ENCODE measurements at regions not wholly inside any gene's neighbourhood (a gene's known extent, or its start where the extent isn't known, plus 50 kb on each side); places are given as distances from the start of the nearest gene placed in this dataset.

- no peak for DNase-seq (ENCODE audit: extremely low spot score in 2 of 2)
- TF ChIP-seq CTCF (IDR thresholded peaks at IDR 0.05), result no peak
- no peak for TF ChIP-seq POLR2A (IDR thresholded peaks at IDR 0.05)
- TF ChIP-seq POLR2AphosphoS5 (IDR thresholded peaks at IDR 0.05; ENCODE audit: insufficient read depth in 1 of 2, low read depth in 1 of 2), result no peak
- Histone ChIP-seq H3K27ac (no peak overlapping the region), H3K27me3 (no peaks in the 10 kb centered on the region), H3K4me3 (no peak overlapping the region), H3K4me1 (no peaks in the 10 kb centered on the region), H3K9me3 (no peaks in the 10 kb centered on the region), H3K36me3 (no peaks in the 10 kb centered on the region)
- intact Hi-C loops (cut with DNase I), result no loop called here
These were observed 183.0 kb upstream of the C2CD4B start for GRCh38 chr15:62348118-62348517.

GRCh38 chr15:62348623-62349022, 183.5 kb upstream of the C2CD4B start:
- Histone ChIP-seq H3K9me3 (no peaks in the 10 kb centered on the region), H3K4me3 (no peak overlapping the region), H3K27me3 (no peaks in the 10 kb centered on the region), H3K4me1 (no peaks in the 10 kb centered on the region), H3K36me3 (no peaks in the 10 kb centered on the region), H3K27ac (no peak overlapping the region)
- no peak for TF ChIP-seq POLR2A (IDR thresholded peaks at IDR 0.05)
- TF ChIP-seq POLR2AphosphoS5 (IDR thresholded peaks at IDR 0.05; ENCODE audit: insufficient read depth in 1 of 2, low read depth in 1 of 2), result no peak
- no peak for TF ChIP-seq CTCF (IDR thresholded peaks at IDR 0.05)
- intact Hi-C loops (cut with DNase I), result no loop called here
- no peak for DNase-seq (ENCODE audit: extremely low spot score in 2 of 2)

GRCh38 chr15:62352817-62353216, 187.7 kb upstream of the C2CD4B start:
- TF ChIP-seq POLR2AphosphoS5 (IDR thresholded peaks at IDR 0.05; ENCODE audit: insufficient read depth in 1 of 2, low read depth in 1 of 2) (no peak), POLR2A (IDR thresholded peaks at IDR 0.05) (no peak), CTCF (IDR thresholded peaks at IDR 0.05) (no peak)
- DNase-seq (ENCODE audit: extremely low spot score in 2 of 2), result no peak
- no peaks in the 10 kb centered on the region for H3K36me3 ChIP-seq
- H3K27me3 ChIP-seq, result no peaks in the 10 kb centered on the region
- no peak overlapping the region for H3K27ac ChIP-seq
- H3K4me3 ChIP-seq, result no peak overlapping the region
- intact Hi-C loops (cut with DNase I), result no loop called here
- no peaks in the 10 kb centered on the region for H3K4me1 ChIP-seq
- H3K9me3 ChIP-seq, result no peaks in the 10 kb centered on the region

GRCh38 chr15:62357431-62357830, 192.3 kb upstream of the C2CD4B start:
- Histone ChIP-seq H3K4me3 (no peak overlapping the region), H3K27me3 (no peaks in the 10 kb centered on the region), H3K27ac (no peak overlapping the region), H3K36me3 (no peaks in the 10 kb centered on the region), H3K9me3 (no peaks in the 10 kb centered on the region), H3K4me1 (no peaks in the 10 kb centered on the region)
- intact Hi-C loops (cut with DNase I), result no loop called here
- TF ChIP-seq CTCF (IDR thresholded peaks at IDR 0.05), result no peak
- DNase-seq (ENCODE audit: extremely low spot score in 2 of 2), result no peak

GRCh38 chr15:62359416-62359815, 194.3 kb upstream of the C2CD4B start:
- intact Hi-C loops (cut with DNase I), result no loop called here
- TF ChIP-seq CTCF (IDR thresholded peaks at IDR 0.05) (no peak), POLR2AphosphoS5 (IDR thresholded peaks at IDR 0.05; ENCODE audit: insufficient read depth in 1 of 2, low read depth in 1 of 2) (no peak), POLR2A (IDR thresholded peaks at IDR 0.05) (no peak)

More at GRCh38 chr15:62359416-62359815, 194.3 kb upstream of the C2CD4B start:
- Histone ChIP-seq H3K27ac (no peak overlapping the region), H3K36me3 (no peaks in the 10 kb centered on the region), H3K9me3 (no peaks in the 10 kb centered on the region), H3K4me3 (no peak overlapping the region), H3K4me1 (no peaks in the 10 kb centered on the region), H3K27me3 (no peaks in the 10 kb centered on the region)
- DNase-seq (ENCODE audit: extremely low spot score in 2 of 2), result no peak
